ENCODE measurements at regions not wholly inside any gene's neighbourhood (a gene's known extent, or its start where the extent isn't known, plus 50 kb on each side); places are given as distances from the start of the nearest gene placed in this dataset.

DNA sequence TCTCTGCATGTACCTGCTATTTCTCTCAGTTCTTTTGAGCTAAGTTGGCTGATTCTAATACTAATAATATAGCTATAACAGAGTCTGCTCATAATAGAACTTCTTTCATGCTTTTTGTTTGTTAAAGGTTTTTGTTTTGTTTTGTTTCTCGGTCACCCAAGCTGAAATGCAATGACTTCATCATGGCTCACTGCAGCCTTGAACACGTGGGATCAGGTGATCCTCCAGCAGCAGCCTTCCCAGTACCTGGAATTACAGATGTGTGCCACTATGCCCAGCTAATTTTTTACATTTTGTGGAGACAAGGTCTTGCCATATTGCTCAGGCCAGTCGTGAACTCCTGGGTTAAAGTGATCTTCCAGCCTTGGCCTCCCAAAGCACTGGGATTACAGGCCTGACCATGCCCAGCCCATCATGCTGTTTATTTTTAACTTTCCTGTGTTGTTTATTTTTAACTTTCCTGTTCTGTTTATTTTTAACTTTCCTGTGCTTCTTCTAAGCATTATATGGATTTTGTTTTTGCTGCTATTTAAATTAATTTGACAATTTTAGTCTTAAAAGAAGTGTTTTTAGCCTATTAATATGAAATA is 763.8 kb upstream of the CDH7 start:
- DNase-seq = no peak
- H3K27ac ChIP-seq = no peak overlapping the region
- intact Hi-C loops (cut with micrococcal nuclease; ENCODE audit: unreplicated experiment) = no loop called here
- H3K36me3 ChIP-seq (ENCODE audit: low read depth) = no peaks in the 10 kb centered on the region
- no peaks in the 10 kb centered on the region for H3K4me1 ChIP-seq (replicated peaks; ENCODE audit: insufficient read depth)
- ChIA-PET POLR2A (ENCODE audit: unreplicated experiment) (no interaction called here), CTCF (no interaction called here)
- no peaks in the 10 kb centered on the region for H3K9me3 ChIP-seq (ENCODE audit: insufficient read depth, low read depth)
- 0 out of 2 replicates have a peak overlapping the region, but pooled peaks have one; percentile 22 for H2AFZ ChIP-seq
- H3K4me2 ChIP-seq = no peak overlapping the region
- H3K4me3 ChIP-seq = no peak overlapping the region
- no peaks in the 10 kb centered on the region for H3K9me2 ChIP-seq (ENCODE audit: insufficient read depth)
- H3K27me3 ChIP-seq (ENCODE audit: insufficient read depth, low read depth) = no peaks in the 10 kb centered on the region
- no peaks in the 10 kb centered on the region for H3K79me2 ChIP-seq (ENCODE audit: low read depth)
- no peaks in the 10 kb centered on the region for H3F3A ChIP-seq (ENCODE audit: insufficient read depth, low read depth)
- no TSS peak for BruUV-seq (replicated peaks)
- no peaks in the 10 kb centered on the region for H4K20me1 ChIP-seq (ENCODE audit: insufficient read depth)
- TF ChIP-seq EZH2 (IDR thresholded peaks at IDR 0.05; ENCODE audit: low read depth) (no peak), CTCF (conservative IDR thresholded peaks at IDR 0.05) (no peak)

- POLR2A ChIA-PET (ENCODE audit: unreplicated experiment) = no interaction called here
- Histone ChIP-seq H3K27ac (no peak overlapping the region), H3K27me3 (ENCODE audit: insufficient read depth, low read depth) (no peaks in the 10 kb centered on the region), H3K4me2 (no peak overlapping the region), H3K9me2 (ENCODE audit: insufficient read depth) (no peaks in the 10 kb centered on the region), H3K36me3 (ENCODE audit: low read depth) (no peaks in the 10 kb centered on the region), H3K4me3 (no peak overlapping the region), H3K4me1 (replicated peaks; ENCODE audit: insufficient read depth) (no peaks in the 10 kb centered on the region), H3F3A (ENCODE audit: insufficient read depth, low read depth) (no peaks in the 10 kb centered on the region), H3K9me3 (ENCODE audit: insufficient read depth, low read depth) (no peaks in the 10 kb centered on the region), H4K20me1 (ENCODE audit: insufficient read depth) (no peaks in the 10 kb centered on the region), H3K79me2 (ENCODE audit: low read depth) (no peaks in the 10 kb centered on the region), H2AFZ (peak overlapping the region; percentile 52; the same call in 1 of the 2 replicates)
- BruUV-seq (replicated peaks) = no TSS peak
- CTCF ChIA-PET = no interaction called here
- intact Hi-C loops (cut with micrococcal nuclease; ENCODE audit: unreplicated experiment) = no loop called here
- DNase-seq = no peak
- no peak for TF ChIP-seq CTCF (conservative IDR thresholded peaks at IDR 0.05)
- no peak for TF ChIP-seq EZH2 (IDR thresholded peaks at IDR 0.05; ENCODE audit: low read depth)
Measured at GRCh38 chr18:64983497-64984238, 767.1 kb upstream of the CDH7 start.

- TF ChIP-seq EZH2 (IDR thresholded peaks at IDR 0.05; ENCODE audit: low read depth) (no peak), CTCF (conservative IDR thresholded peaks at IDR 0.05) (no peak)
- H2AFZ ChIP-seq = no peak overlapping the region
Measured at GRCh38 chr18:64982414-64983055, 768.3 kb upstream of the CDH7 start.

More at GRCh38 chr18:64982414-64983055, 768.3 kb upstream of the CDH7 start:
- Histone ChIP-seq H3K9me3 (ENCODE audit: insufficient read depth, low read depth) (no peaks in the 10 kb centered on the region), H3K27ac (no peak overlapping the region), H3K9me2 (ENCODE audit: insufficient read depth) (no peaks in the 10 kb centered on the region), H3K27me3 (ENCODE audit: insufficient read depth, low read depth) (no peaks in the 10 kb centered on the region), H3F3A (ENCODE audit: insufficient read depth, low read depth) (no peaks in the 10 kb centered on the region), H3K36me3 (ENCODE audit: low read depth) (no peaks in the 10 kb centered on the region), H4K20me1 (ENCODE audit: insufficient read depth) (no peaks in the 10 kb centered on the region), H3K79me2 (ENCODE audit: low read depth) (no peaks in the 10 kb centered on the region), H3K4me2 (no peak overlapping the region), H3K4me3 (no peak overlapping the region), H3K4me1 (replicated peaks; ENCODE audit: insufficient read depth) (no peaks in the 10 kb centered on the region)
- intact Hi-C loops (cut with micrococcal nuclease; ENCODE audit: unreplicated experiment) = no loop called here
- ChIA-PET POLR2A (ENCODE audit: unreplicated experiment) (no interaction called here), CTCF (no interaction called here)
- DNase-seq = no peak
- no TSS peak for BruUV-seq (replicated peaks)

Measured in PC-9 (cell line).